Mammary epithelial cell (primary cell): ENCODE measurements at regions not wholly inside any gene's neighbourhood (a gene's known extent, or its start where the extent isn't known, plus 50 kb on each side); places are given as distances from the start of the nearest gene placed in this dataset.

ENCODE experiments used
- CTCF ChIP-seq, 2 donors: IDR thresholded peaks in 1 of 2; conservative IDR thresholded peaks in 1 of 2; 2 replicates each; pipeline ENCODE4 v1.5.1; 2011 to 2012; ENCODE audit warnings: inconsistent platforms in 2 of 2, low read length in 2 of 2, mild to moderate bottlenecking in 2 of 2, control low read depth in 1 of 2, low read depth in 1 of 2; ENCODE audit not compliant: insufficient read depth in 1 of 2; ENCODE audit errors: extremely low read depth in 1 of 2
- EZH2 ChIP-seq: IDR thresholded peaks from 2 replicates; pipeline ENCODE4 v1.6.1; 2012; ENCODE audit warnings: low read length, inconsistent platforms, borderline replicate concordance

- TF ChIP-seq CTCF (conservative IDR thresholded peaks at IDR 0.05 in 1 of 2, IDR thresholded peaks at IDR 0.05 in 1 of 2; ENCODE audit: extremely low read depth in 1 of 2, insufficient read depth in 1 of 2, low read depth in 1 of 2, low read length in 2 of 2) (no peak), EZH2 (no peak)
These were observed 108.1 kb upstream of the IVNS1ABP start for GRCh38 chr1:185425163-185425562.
